A549 (cell line): ENCODE measurements at regions not wholly inside any gene's neighbourhood (a gene's known extent, or its start where the extent isn't known, plus 50 kb on each side); places are given as distances from the start of the nearest gene placed in this dataset.

Experiments used
- CEBPB ChIP-seq, 2 experiments: fragments of >200 bp in 1 of 2; sonication (Bioruptor Twin) in 1 of 2; formaldehyde crosslinking in 1 of 2; IDR thresholded peaks; 2 replicates each; pipeline ENCODE4 v1.6.1; 2012 to 2016
- FOXS1 ChIP-seq: fragments of 250-450 bp; sonication (Bioruptor Pico); IDR thresholded peaks from 2 replicates; pipeline ENCODE4 v1.5.0; 2020; ENCODE audit warnings: mild to moderate bottlenecking, moderate library complexity
- GATA3 ChIP-seq: IDR thresholded peaks from 2 replicates; pipeline ENCODE4 v1.6.1; 2012; ENCODE audit warnings: borderline replicate concordance
- HDAC2 ChIP-seq: fragments of 200-600 bp; sonication (generic); IDR thresholded peaks from 2 replicates; pipeline ENCODE4 v1.6.1; 2016
- JUN ChIP-seq, 2 experiments: fragments of >200 bp; sonication (Bioruptor Twin); formaldehyde crosslinking; IDR thresholded peaks; 2 replicates in 1 of 2; 3 replicates in 1 of 2; pipeline ENCODE4 v1.6.1; 2016 to 2017
- MYC ChIP-seq: IDR thresholded peaks from 2 replicates; pipeline ENCODE4 v1.6.1; 2012; ENCODE audit warnings: mild to moderate bottlenecking, inconsistent platforms, low read length, improper control_type of control experiment, borderline replicate concordance
- POLR2A ChIP-seq: IDR thresholded peaks from 2 replicates; pipeline ENCODE4 v1.6.1; 2012; ENCODE audit warnings: mild to moderate bottlenecking, low read length
- RAD21 ChIP-seq, 2 experiments: fragments of >200 bp in 1 of 2; sonication (Bioruptor Twin) in 1 of 2; formaldehyde crosslinking in 1 of 2; IDR thresholded peaks in 1 of 2; conservative IDR thresholded peaks in 1 of 2; 2 replicates in 1 of 2; 3 replicates in 1 of 2; pipeline ENCODE4 v1.6.1; 2012 to 2018; ENCODE audit warnings: inconsistent platforms in 1 of 2
- RCOR1 ChIP-seq: fragments of 150-350 bp; IDR thresholded peaks from 2 replicates; pipeline ENCODE4 v1.6.1; 2014; ENCODE audit warnings: antibody characterized with exemption, low read length, low read depth
- RFX5 ChIP-seq: fragments of 450-650 bp; IDR thresholded peaks from 2 replicates; pipeline ENCODE4 v1.7.1; 2014; ENCODE audit warnings: antibody characterized with exemption, mild to moderate bottlenecking, moderate library complexity
- ZFP36 ChIP-seq: fragments of 450-650 bp; IDR thresholded peaks from 2 replicates; pipeline ENCODE4 v1.6.1; 2014; ENCODE audit warnings: borderline replicate concordance; ENCODE audit not compliant: partially characterized antibody
- TF ChIP-seq, protein P1 (sequence below): fragments of 200-600 bp; sonication (generic); IDR thresholded peaks from 2 replicates; pipeline ENCODE4 v1.6.1; 2016; ENCODE audit warnings: antibody characterized with exemption, mild to moderate bottlenecking, moderate library complexity
- TF ChIP-seq, protein P2 (sequence below): fragments of >200 bp; sonication (Bioruptor Twin); formaldehyde crosslinking; IDR thresholded peaks from 3 replicates; pipeline ENCODE4 v1.5.1; 2016

DNA sequence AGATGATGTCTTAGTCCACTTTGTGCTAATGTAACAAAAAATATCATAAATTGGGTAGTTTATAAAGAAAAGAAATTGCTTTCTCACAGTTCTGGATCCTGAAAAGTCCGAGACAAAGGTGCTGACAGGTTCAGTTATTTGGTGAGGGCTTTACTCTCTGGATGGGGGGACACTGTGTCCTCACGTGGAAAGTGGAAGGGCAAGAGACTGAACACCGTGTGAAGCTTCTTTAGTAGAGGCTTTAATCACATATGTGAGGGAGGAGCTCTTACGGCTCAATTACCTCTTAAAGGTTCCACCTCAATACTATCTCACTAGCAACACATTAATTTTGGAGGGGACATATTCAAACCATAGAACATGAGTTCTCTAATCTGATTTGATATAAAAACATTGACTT, 204.3 kb downstream of the FSIP2 start:
- TF ChIP-seq GATA3 (no peak), MYC (no peak), ZFP36 (no peak), RCOR1 (no peak), HDAC2 (no peak), JUN (IDR thresholded peaks at IDR 0.05) (no peak), RFX5 (no peak), RAD21 (conservative IDR thresholded peaks at IDR 0.05 in 1 of 2, IDR thresholded peaks at IDR 0.05 in 1 of 2) (no peak), FOXS1 (no peak), CEBPB (IDR thresholded peaks at IDR 0.05) (no peak), POLR2A (no peak)
- TF ChIP-seq, protein P1, sequence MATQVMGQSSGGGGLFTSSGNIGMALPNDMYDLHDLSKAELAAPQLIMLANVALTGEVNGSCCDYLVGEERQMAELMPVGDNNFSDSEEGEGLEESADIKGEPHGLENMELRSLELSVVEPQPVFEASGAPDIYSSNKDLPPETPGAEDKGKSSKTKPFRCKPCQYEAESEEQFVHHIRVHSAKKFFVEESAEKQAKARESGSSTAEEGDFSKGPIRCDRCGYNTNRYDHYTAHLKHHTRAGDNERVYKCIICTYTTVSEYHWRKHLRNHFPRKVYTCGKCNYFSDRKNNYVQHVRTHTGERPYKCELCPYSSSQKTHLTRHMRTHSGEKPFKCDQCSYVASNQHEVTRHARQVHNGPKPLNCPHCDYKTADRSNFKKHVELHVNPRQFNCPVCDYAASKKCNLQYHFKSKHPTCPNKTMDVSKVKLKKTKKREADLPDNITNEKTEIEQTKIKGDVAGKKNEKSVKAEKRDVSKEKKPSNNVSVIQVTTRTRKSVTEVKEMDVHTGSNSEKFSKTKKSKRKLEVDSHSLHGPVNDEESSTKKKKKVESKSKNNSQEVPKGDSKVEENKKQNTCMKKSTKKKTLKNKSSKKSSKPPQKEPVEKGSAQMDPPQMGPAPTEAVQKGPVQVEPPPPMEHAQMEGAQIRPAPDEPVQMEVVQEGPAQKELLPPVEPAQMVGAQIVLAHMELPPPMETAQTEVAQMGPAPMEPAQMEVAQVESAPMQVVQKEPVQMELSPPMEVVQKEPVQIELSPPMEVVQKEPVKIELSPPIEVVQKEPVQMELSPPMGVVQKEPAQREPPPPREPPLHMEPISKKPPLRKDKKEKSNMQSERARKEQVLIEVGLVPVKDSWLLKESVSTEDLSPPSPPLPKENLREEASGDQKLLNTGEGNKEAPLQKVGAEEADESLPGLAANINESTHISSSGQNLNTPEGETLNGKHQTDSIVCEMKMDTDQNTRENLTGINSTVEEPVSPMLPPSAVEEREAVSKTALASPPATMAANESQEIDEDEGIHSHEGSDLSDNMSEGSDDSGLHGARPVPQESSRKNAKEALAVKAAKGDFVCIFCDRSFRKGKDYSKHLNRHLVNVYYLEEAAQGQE, result no peak
- TF ChIP-seq, protein P2, sequence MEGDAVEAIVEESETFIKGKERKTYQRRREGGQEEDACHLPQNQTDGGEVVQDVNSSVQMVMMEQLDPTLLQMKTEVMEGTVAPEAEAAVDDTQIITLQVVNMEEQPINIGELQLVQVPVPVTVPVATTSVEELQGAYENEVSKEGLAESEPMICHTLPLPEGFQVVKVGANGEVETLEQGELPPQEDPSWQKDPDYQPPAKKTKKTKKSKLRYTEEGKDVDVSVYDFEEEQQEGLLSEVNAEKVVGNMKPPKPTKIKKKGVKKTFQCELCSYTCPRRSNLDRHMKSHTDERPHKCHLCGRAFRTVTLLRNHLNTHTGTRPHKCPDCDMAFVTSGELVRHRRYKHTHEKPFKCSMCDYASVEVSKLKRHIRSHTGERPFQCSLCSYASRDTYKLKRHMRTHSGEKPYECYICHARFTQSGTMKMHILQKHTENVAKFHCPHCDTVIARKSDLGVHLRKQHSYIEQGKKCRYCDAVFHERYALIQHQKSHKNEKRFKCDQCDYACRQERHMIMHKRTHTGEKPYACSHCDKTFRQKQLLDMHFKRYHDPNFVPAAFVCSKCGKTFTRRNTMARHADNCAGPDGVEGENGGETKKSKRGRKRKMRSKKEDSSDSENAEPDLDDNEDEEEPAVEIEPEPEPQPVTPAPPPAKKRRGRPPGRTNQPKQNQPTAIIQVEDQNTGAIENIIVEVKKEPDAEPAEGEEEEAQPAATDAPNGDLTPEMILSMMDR, result no peak
